ENCODE measurements at regions not wholly inside any gene's neighbourhood (a gene's known extent, or its start where the extent isn't known, plus 50 kb on each side); places are given as distances from the start of the nearest gene placed in this dataset.
"Not testable (repeated sequence)": the region's sequence is repeated elsewhere in the genome, so short reads cannot be mapped to it uniquely, and the experiment has no call there.

- DNase-seq, result no peak
Measured at GRCh38 chr12:23088594-23088993, 463.6 kb downstream of the ETNK1 start.

GRCh38 chr12:23093488-23093887 lies 468.5 kb downstream of the ETNK1 start:
- DNase-seq, result no peak

DNA sequence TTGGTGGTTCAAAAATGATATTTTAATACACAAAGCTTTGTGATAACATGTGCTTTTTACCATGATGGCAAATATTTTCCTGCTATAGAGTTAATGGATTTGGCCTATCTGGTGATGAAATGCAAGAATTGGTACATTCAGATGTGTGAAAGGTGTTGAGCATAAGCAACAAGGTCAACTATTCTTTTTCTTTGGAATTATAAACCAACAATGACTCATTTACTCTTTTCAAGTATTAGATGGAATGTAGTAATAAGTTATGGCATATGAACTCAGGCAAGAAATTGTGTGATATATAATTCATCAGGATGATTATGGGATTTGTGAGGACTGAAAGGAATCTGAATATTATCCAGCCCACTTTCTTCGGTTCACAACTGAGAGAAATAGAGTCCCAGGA lies 471.4 kb downstream of the ETNK1 start:
- no peak for DNase-seq

DNA sequence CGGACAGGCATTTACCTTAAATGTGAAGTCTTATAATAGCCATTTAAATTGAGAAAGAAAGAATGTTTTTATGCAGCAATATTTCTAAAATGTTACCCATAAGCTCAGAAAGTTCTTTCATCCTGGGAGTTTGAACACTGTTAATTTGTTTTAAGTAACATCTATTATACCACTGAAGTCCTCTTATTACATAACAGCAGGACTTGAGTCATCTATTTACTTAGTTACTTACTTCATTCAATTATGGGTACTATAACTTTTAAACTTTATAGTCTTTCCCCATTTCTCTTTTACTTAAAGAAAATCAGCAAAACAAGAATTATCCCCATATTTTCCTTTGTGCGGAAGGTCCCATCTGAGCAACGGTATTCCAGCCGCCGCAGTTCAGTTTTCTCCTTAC lies 473.1 kb downstream of the ETNK1 start:
- no peak for DNase-seq

- DNase-seq, result no peak
Measured at GRCh38 chr12:23098517-23098916, 473.5 kb downstream of the ETNK1 start.

DNA sequence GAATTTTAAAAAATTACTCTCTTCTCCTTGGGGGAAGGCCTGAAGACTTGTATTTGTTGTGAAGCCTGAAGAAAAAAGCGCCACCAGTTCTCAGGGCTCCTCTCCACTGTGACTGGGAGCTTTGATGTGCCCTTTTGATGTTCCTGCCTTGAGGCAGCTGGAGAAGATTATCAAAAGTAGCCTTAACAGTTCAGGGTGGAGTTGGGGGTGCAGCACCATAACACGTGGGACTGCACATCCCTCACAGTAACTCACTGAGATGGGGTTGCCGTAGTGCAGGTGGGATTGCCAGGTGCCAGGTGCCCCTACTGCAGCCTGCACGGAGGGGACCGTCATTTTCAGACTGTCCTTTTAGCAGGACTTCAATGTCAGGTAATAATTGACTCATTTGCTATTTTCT lies 474.1 kb downstream of the ETNK1 start:
- no peak for DNase-seq

DNA sequence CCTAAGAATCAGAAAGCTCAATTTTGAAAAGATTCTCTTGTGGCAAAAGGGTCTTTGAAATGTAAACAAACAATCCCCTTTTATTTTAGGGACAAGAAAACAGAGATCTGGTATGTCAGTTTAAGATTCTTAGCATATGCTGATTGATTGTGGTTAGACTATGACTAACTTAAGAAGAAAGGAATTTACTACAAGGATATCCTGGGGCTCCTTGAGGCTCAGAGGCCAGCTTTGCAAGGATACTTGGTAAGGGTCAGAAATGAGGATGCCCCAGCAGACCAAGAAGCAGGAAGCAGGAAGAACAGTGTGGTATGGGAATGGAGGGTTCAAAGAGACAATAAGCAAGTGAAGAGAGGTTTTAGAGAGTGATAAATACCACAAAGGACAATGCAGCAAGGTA lies 474.6 kb downstream of the ETNK1 start:
- no peak for DNase-seq

DNA sequence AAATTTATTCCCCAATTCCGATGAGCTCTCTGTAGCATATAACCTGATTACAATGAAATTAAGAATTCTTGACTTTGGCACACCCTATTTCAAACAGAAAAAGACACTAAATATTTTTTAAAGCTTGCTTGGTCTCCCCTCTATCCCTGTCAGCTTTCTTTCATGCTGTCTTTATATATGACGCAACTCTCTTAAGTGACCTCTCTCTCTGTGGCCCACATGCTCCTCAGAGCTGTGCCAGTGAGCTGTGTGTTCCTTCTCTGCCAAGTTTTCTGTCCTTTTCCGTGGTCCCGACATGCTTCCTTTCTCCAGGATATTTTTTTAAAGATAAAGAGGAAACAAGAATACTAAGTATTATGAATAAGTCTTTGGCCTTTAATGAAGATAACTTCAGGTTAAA lies 484.0 kb downstream of the ETNK1 start:
- DNase-seq, result no peak

- DNase-seq, result no peak
Measured at GRCh38 chr12:23113781-23114180, 488.8 kb downstream of the ETNK1 start.

DNA sequence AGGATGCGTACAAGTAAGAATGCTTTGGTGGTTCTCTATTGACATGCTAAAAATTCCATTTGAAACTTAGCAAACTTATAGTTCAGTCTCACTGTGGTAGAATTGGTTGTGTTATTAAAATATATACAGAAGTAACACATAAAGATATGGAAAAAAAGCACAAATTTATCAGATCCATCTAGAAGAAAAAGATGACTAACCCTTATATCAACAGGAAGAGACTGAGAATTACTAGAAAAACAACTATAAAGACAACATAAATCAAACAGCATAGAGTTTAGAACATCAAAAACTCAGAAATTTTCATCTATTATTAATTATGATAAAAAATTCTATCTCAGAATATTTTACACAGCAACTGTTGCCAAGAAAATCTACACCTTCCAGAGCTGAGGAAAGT lies 491.0 kb downstream of the ETNK1 start:
- no peak for DNase-seq

GRCh38 chr12:23126794-23127193 lies 501.8 kb downstream of the ETNK1 start:
- DNase-seq, result no peak

DNA sequence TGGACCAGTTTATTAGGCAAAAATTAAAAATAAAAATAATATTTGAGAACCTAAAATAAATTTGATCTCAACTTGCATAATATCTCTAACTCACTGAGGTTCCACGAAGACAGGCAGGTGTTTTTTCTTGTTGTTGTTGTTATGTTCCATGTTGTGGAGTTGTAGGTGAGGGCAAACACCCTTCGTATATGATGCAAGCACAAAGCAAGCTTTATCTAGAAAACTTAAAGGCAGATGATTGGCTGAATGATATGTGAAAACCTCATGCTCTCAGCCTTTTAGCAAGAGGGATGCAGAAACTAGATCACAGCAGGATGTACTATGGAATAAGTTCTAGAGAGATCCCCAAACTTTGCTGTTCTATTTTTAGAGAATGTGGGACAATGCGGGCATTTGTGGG lies 502.7 kb downstream of the ETNK1 start:
- no peak for DNase-seq

DNA sequence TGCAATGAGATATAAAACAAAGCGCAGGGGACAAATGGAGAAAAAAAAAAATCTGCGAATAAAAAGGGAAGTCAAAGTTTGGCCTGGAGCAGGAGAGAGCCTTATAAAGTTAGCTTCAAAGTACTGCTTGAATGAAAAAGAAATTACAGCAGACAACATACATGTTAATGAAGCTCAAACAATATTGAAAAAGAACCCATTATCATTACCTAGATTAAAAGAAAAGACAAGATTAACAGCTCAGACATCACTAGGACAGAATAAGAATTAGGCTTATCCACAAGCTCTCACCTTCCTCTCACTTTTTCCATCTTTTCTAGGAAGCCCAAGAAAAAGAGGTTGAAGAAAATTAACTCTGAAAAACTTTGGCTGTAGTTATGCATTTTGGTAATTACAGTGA lies 503.5 kb downstream of the ETNK1 start:
- no peak for DNase-seq

DNA sequence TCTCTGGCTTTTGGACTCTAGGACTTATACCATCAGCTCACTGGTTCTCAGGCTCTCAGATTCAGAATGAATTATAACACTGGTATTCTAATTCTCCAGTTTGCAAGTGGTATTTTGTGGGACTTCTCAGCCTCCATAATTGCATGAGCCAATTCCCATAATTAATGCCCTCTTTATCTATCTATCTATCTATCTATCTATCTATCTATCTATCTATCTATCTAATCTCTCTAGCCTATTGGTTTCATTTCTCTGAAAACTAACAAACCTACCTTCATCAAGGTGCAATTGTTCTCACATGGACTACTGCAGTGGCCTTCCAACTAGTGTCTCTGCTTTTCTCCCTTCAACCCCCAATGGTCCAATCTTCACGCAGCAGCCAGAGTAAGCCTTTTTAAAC lies 507.4 kb downstream of the ETNK1 start:
- no peak for DNase-seq

DNA sequence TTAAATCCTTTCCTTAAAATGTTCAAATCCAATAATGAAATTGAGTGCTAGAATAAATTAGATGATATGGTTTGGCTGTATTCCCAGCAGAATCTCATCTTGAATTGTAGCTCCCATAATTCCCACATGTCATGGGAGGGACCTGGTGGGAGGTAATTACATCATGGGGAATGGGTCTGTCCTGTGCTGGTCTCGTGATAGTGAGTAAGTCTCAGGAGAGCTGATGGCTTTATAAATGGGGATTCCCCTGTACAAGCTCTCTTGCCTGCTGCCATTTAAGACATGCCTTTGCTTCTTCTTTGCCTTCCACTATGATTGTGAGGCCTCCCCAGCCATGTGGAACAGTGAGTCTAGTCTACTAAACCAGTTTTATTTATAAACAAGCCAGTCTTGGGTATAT lies 508.5 kb downstream of the ETNK1 start:
- no peak for DNase-seq

GRCh38 chr12:23139026-23139425 lies 514.1 kb downstream of the ETNK1 start:
- no peak for DNase-seq

- DNase-seq, result no peak
Measured at GRCh38 chr12:23140710-23141109, 515.7 kb downstream of the ETNK1 start.

DNA sequence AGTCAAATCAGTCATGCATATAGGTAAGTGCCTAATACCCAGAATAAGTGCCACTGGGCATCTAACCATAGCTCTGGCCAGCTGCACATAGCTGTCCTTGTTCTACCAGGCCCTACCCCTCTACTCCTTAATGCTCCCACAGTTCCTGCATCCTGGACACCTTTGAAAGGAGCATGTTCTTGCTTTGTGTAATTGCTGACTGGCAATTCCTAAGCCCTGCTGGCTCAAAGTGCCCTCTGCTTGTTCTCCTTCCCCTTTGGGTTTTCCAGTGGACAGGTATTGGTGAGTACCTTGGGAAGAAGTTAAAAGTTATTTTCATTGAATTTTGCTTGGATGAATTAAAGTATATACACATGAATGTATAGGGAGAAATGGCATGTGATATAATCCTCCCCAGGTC lies 516.4 kb downstream of the ETNK1 start:
- no peak for DNase-seq

- not testable (repeated sequence) for DNase-seq
Measured at GRCh38 chr12:23146070-23146469, 521.1 kb downstream of the ETNK1 start.

DNA sequence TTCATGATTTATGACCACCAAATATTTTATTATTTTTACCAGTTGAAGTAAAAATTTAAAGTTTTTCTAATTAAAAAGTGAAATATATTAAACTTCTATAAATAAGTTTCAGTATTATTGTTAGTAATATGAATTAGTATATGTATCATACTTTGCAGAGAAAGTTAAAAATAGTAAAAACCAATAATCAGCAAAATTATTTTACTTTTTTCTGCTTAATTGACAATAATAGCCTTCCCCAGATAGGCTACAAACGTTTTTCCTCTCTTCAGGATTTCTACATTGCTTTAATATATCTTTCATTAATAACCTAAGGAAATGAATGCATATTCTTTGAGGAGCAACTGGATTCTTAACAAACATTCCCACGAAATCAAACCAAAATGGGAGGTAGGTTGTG lies 543.5 kb downstream of the ETNK1 start:
- DNase-seq, result no peak

- DNase-seq, result no peak
Measured at GRCh38 chr12:23169012-23169695, 544.2 kb downstream of the ETNK1 start.

DNA sequence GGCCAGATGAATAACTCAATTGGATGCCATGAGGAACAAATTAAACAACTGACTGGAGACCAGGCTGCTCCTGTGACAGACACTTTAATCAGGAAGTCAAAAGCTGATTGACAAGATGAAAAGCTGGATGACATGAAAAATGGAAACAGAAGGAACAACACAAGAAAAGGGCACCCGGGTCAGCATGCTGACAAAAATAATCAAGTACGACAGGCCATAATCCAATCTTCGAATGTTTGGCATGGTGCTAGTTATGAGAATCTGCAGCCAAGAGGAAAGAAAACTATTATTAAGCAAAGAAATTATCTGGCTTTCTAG lies 544.7 kb downstream of the ETNK1 start:
- no peak for DNase-seq

DNA sequence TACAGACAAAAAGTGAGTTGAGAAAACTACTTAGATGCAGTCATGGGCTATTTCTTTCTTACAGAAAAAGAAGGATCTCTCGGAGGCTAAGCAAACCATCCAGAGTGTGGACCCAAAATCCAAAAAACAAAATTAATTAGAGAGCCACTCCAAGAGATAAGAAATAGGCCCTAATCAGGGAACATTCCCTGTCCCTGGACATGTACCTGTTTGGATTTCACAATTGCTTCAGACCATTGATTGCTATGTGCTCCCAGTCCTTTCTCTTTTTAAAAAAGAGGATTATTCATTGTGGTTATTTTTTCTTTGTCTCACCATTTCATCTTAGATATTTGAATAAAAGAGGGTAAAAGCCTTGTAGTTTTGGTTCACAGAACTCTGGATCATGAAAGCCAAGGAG lies 549.9 kb downstream of the ETNK1 start:
- DNase-seq, result no peak

DNA sequence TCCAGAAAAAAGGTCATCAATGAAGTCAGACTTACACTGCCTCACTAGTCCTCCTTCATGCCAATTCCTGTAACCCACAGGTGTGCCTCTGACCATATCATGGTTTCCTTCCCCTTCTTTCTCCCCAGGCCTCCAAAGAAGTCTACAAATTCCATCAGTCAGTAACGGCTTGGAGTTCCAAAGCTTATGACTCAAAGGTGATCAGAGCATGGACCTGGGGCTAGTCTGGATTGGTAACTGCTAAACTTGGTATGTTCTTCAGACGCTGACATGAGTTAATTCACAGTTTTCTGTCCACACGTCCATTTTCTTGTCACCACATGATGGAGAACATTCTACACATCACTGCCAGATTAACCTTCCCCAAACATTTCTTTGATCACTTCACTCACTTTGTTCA lies 560.4 kb downstream of the ETNK1 start:
- no peak for DNase-seq

GRCh38 chr12:23186950-23187349 lies 562.0 kb downstream of the ETNK1 start:
- DNase-seq, result no peak

DNA sequence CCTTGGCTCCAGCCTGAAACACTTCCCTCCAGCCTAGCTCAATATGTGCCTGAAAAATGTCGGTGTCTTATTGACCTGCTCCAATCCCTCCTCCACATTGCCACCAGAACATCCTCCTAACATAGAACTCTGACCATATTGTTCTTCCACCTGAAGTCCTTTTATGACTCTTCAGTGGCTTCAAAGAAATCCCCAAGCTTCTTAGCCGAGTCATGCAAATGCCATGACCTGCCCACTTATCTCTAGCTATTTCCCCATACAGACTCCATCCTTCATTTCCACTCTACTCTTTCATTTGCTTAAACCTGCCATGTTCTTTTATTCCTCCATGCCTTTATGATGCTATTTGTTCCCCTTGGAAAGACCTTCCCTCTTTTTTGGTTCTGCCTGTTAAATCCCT lies 568.6 kb downstream of the ETNK1 start:
- DNase-seq, result no peak

Measured in T-helper 2 cell (primary cell).